Panc1 (cell line): ENCODE measurements at regions not wholly inside any gene's neighbourhood (a gene's known extent, or its start where the extent isn't known, plus 50 kb on each side); places are given as distances from the start of the nearest gene placed in this dataset.

ENCODE experiments used
- ATAC-seq: fragments of 200-7000 bp; cut with Tn5 transposase; 2 replicates; pipeline ENCODE4 v1.9.1; 2020; ENCODE audit warnings: mild to moderate bottlenecking, moderate library complexity
- BruUV-seq: library from RNA; stranded (reverse); fragments of 400-500 nt; replicated peaks from 2 replicates; lab custom pipeline; 2021; lab: Mats Ljungman, UMichigan
- CTCF ChIA-PET: fragments of 300-600 bp; sonication (Branson Sonifier 250); formaldehyde crosslinking; loops from one replicate; lab custom pipeline; 2022; ENCODE audit warnings: antibody characterized with exemption; lab: Charles Lee
- POLR2A ChIA-PET: fragments of 300-600 bp; sonication (Branson Sonifier 250); formaldehyde crosslinking; loops from one replicate; lab custom pipeline; 2022; ENCODE audit warnings: antibody characterized with exemption; lab: Charles Lee
- DNase-seq: peaks from one replicate; pipeline ENCODE4 v3.0.0-alpha.2; 2010; ENCODE audit warnings: low read depth, low spot score
- H3K27ac ChIP-seq: 2 replicates; pipeline ENCODE4 v1.5.1; 2011; ENCODE audit warnings: mild to moderate bottlenecking, low read length, inconsistent platforms
- H3K27me3 ChIP-seq: fragments of 200-500 bp; sonication (Bioruptor generic); 2 replicates; pipeline ENCODE4 v1.6.0; 2014; ENCODE audit warnings: low read length, inconsistent platforms; ENCODE audit not compliant: control insufficient read depth, insufficient read depth
- H3K36me3 ChIP-seq: fragments of 200-500 bp; sonication (Bioruptor generic); 2 replicates; pipeline ENCODE4 v1.5.1; 2014; ENCODE audit warnings: inconsistent platforms, mild to moderate bottlenecking, low read length, moderate library complexity; ENCODE audit not compliant: control insufficient read depth, insufficient read depth
- H3K4me1 ChIP-seq: 2 replicates; pipeline ENCODE4 v1.5.1; 2011; ENCODE audit warnings: inconsistent platforms, mild to moderate bottlenecking, low read length, moderate library complexity; ENCODE audit not compliant: control insufficient read depth, insufficient read depth
- H3K4me3 ChIP-seq, 2 experiments: 2 replicates each; pipeline ENCODE4 v1.5.1; 2011 to 2012; ENCODE audit warnings: low read depth in 2 of 2, low read length in 2 of 2, mild to moderate bottlenecking in 2 of 2, inconsistent platforms in 1 of 2, moderate library complexity in 1 of 2
- H3K9me3 ChIP-seq: fragments of 200-500 bp; sonication (Bioruptor generic); 2 replicates; pipeline ENCODE4 v1.5.1; 2014; ENCODE audit warnings: low read depth, mild to moderate bottlenecking, inconsistent platforms, low read length, moderate library complexity; ENCODE audit not compliant: control insufficient read depth, insufficient read depth
- CTCF ChIP-seq: fragments of 450-650 bp; IDR thresholded peaks from 2 replicates; pipeline ENCODE4 v1.5.1; 2017; ENCODE audit warnings: mild to moderate bottlenecking
- POLR2AphosphoS5 ChIP-seq: IDR thresholded peaks from 2 replicates; pipeline ENCODE4 v1.6.1; 2012; ENCODE audit warnings: mild to moderate bottlenecking, low read depth, low read length, moderate library complexity
- REST ChIP-seq, 2 experiments: IDR thresholded peaks; 2 replicates each; pipeline ENCODE4 v1.6.1; 2011 to 2012; ENCODE audit warnings: low read depth in 2 of 2, control low read depth in 1 of 2, low read length in 1 of 2, mild to moderate bottlenecking in 1 of 2, moderate library complexity in 1 of 2; ENCODE audit not compliant: insufficient read depth in 1 of 2
- SIN3A ChIP-seq: IDR thresholded peaks from 2 replicates; pipeline ENCODE4 v1.6.1; 2012; ENCODE audit warnings: low read depth, mild to moderate bottlenecking, low read length, moderate library complexity, borderline replicate concordance; ENCODE audit not compliant: insufficient read depth
- TCF7L2 ChIP-seq: IDR thresholded peaks from 2 replicates; pipeline ENCODE4 v1.6.1; 2011; ENCODE audit warnings: mild to moderate bottlenecking, low read depth, low read length, inconsistent platforms
- in situ Hi-C: cut with HindIII; loops from 2 replicates; pipeline ENCODE4 v1.10.0; 2016; ENCODE audit warnings: low sequenced_read_pairs, low pct_unique_long_range_greater_than_20kb
- intact Hi-C: fragments of 100-400 bp; cut with micrococcal nuclease; formaldehyde crosslinking; loops from one replicate; pipeline ENCODE4 v1.10.0; 2022; ENCODE audit not compliant: unreplicated experiment

- in situ Hi-C loops: no loop called here
- intact Hi-C loops: no loop called here
Measured at GRCh38 chr13:109622006-109622405, 164.4 kb downstream of the IRS2 start.

GRCh38 chr13:109615721-109616420 is 170.5 kb downstream of the IRS2 start:
- H3K27ac ChIP-seq: no peak overlapping the region
- POLR2A ChIA-PET: no interaction called here
- intact Hi-C loops: no loop called here
- no peaks in the 10 kb centered on the region for H3K27me3 ChIP-seq
- no peaks in the 10 kb centered on the region for H3K4me1 ChIP-seq
- H3K4me3 ChIP-seq: no peak overlapping the region
- no peaks in the 10 kb centered on the region for H3K36me3 ChIP-seq
- H3K9me3 ChIP-seq: no peaks in the 10 kb centered on the region
- no TSS peak for BruUV-seq
- no peak for DNase-seq
- in situ Hi-C loops: no loop called here
- TF ChIP-seq POLR2AphosphoS5: no peak
- no peak for TF ChIP-seq SIN3A
- TF ChIP-seq TCF7L2: no peak
- no peak for TF ChIP-seq REST (IDR thresholded peaks at IDR 0.05; ENCODE audit: insufficient read depth in 1 of 2, low read depth in 2 of 2, low read length in 1 of 2)
- TF ChIP-seq CTCF: no peak
- ATAC-seq: no peak
- CTCF ChIA-PET: no interaction called here

More at GRCh38 chr13:109622006-109622405, 164.4 kb downstream of the IRS2 start:
- DNase-seq: no peak
- Histone ChIP-seq H3K36me3 (no peaks in the 10 kb centered on the region), H3K9me3 (no peaks in the 10 kb centered on the region), H3K4me1 (no peaks in the 10 kb centered on the region), H3K27me3 (no peaks in the 10 kb centered on the region), H3K4me3 (no peak overlapping the region), H3K27ac (no peak overlapping the region)
- ChIA-PET POLR2A (no interaction called here), CTCF (no interaction called here)
- TF ChIP-seq POLR2AphosphoS5 (no peak), SIN3A (no peak), TCF7L2 (no peak), CTCF (no peak), REST (IDR thresholded peaks at IDR 0.05; ENCODE audit: insufficient read depth in 1 of 2, low read depth in 2 of 2, low read length in 1 of 2) (no peak)
- ATAC-seq: no peak
- no TSS peak for BruUV-seq
